ENCODE measurements at regions not wholly inside any gene's neighbourhood (a gene's known extent, or its start where the extent isn't known, plus 50 kb on each side); places are given as distances from the start of the nearest gene placed in this dataset.

DNA sequence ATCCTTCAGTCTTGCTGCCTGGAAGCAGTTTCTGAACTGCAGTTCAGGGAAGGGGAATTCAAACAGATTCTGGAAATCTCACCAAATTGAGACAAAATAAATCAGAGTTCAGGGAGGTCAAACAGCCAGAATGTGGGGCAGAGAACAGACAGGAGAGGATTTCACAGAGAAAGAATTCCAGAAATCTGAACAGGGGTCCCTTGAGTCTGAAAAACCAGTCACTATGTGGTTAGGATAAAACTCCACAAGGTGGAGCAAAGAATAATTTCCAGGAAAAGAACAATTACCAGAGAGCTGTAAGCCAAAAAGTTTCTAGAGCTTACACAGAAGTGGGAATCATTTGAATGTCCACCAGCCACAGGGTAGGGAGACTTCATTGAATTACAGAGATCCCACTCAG lies 84.7 kb downstream of the URB2 start:
- Histone ChIP-seq H2AFZ (ENCODE audit: low read length) (no peak overlapping the region), H3K27me3 (ENCODE audit: low read length) (no peaks in the 10 kb centered on the region), H3K4me1 (ENCODE audit: insufficient read depth, low read length) (no peaks in the 10 kb centered on the region), H3K9ac (ENCODE audit: low read length) (no peak overlapping the region), H3K9me2 (replicated peaks; ENCODE audit: low read length) (no peaks in the 10 kb centered on the region), H4K20me1 (ENCODE audit: low read length) (no peaks in the 10 kb centered on the region), H3F3A (ENCODE audit: low read length, unreplicated experiment) (no peaks in the 10 kb centered on the region), H3K27ac (ENCODE audit: low read length) (no peak overlapping the region), H3K4me3 (ENCODE audit: low read length) (no peak overlapping the region), H3K79me2 (ENCODE audit: low read length) (no peaks in the 10 kb centered on the region), H3K36me3 (ENCODE audit: low read depth, low read length) (no peaks in the 10 kb centered on the region), H3K9me3 (ENCODE audit: low read length) (peaks cover 7% of the 10 kb centered on the region; the same call in 1 of the 2 replicates), H3K4me2 (ENCODE audit: low read length) (no peak overlapping the region)
- TF ChIP-seq EZH2phosphoT487 (IDR thresholded peaks at IDR 0.05; ENCODE audit: borderline replicate concordance, low read length) = no peak
- no peak for TF ChIP-seq EZH2 (IDR thresholded peaks at IDR 0.05; ENCODE audit: low read length, unreplicated experiment)
- TF ChIP-seq, protein P1, sequence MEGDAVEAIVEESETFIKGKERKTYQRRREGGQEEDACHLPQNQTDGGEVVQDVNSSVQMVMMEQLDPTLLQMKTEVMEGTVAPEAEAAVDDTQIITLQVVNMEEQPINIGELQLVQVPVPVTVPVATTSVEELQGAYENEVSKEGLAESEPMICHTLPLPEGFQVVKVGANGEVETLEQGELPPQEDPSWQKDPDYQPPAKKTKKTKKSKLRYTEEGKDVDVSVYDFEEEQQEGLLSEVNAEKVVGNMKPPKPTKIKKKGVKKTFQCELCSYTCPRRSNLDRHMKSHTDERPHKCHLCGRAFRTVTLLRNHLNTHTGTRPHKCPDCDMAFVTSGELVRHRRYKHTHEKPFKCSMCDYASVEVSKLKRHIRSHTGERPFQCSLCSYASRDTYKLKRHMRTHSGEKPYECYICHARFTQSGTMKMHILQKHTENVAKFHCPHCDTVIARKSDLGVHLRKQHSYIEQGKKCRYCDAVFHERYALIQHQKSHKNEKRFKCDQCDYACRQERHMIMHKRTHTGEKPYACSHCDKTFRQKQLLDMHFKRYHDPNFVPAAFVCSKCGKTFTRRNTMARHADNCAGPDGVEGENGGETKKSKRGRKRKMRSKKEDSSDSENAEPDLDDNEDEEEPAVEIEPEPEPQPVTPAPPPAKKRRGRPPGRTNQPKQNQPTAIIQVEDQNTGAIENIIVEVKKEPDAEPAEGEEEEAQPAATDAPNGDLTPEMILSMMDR (conservative IDR thresholded peaks at IDR 0.05; ENCODE audit: low read depth, low read length) = peak; percentile 46
- ATAC-seq (peak; percentile 29; the same call in 1 of the 2 replicates), DNase-seq (no peak)
- POLR2A ChIA-PET (ENCODE audit: unreplicated experiment) = no interaction called here
- CTCF ChIA-PET = interaction anchor here (0.6 to 1.3 kb wide), 2 partner anchors 13 to 282 kb away, joined by 3 to 7 read pairs; no protein-coding TSS in a partner anchor
- intact Hi-C loops (cut with micrococcal nuclease) = no loop called here
- BruUV-seq (replicated peaks) = no TSS peak

DNA sequence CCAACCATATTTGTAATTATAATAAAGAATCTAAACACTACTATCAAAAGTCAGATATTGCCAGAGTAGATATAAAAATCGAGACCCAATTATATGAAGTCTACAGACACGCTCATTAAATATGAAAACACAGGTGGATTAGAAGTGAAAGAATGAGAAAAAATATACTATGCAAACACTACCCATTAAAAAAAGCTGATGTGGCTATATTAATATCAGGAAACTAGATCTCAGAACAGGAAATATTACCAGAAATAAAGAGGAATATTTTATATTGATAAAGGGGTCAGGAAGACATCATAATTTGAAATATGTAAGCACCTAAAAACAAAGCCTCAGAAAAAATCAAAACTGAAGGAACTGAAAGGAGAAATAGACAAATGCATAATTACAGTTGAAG lies 88.3 kb downstream of the URB2 start:
- H3K27ac ChIP-seq (ENCODE audit: low read length) = no peak overlapping the region
- no peak overlapping the region for H3K4me2 ChIP-seq (ENCODE audit: low read length)
- H2AFZ ChIP-seq (ENCODE audit: low read length) = no peak overlapping the region
- H4K20me1 ChIP-seq (ENCODE audit: low read length) = no peaks in the 10 kb centered on the region
- no peaks in the 10 kb centered on the region for H3K36me3 ChIP-seq (ENCODE audit: low read depth, low read length)
- no peak overlapping the region for H3K9ac ChIP-seq (ENCODE audit: low read length)
- no peak overlapping the region for H3K4me3 ChIP-seq (ENCODE audit: low read length)
- ATAC-seq (no peak), DNase-seq (no peak)
- TF ChIP-seq EZH2 (IDR thresholded peaks at IDR 0.05; ENCODE audit: low read length, unreplicated experiment) (no peak), EZH2phosphoT487 (IDR thresholded peaks at IDR 0.05; ENCODE audit: borderline replicate concordance, low read length) (no peak)
- TF ChIP-seq, protein P1 (conservative IDR thresholded peaks at IDR 0.05; ENCODE audit: low read depth, low read length) = no peak
- no peaks in the 10 kb centered on the region for H3K9me2 ChIP-seq (replicated peaks; ENCODE audit: low read length)
- H3K9me3 ChIP-seq (ENCODE audit: low read length) = no peaks in the 10 kb centered on the region
- H3K79me2 ChIP-seq (ENCODE audit: low read length) = no peaks in the 10 kb centered on the region
- H3K27me3 ChIP-seq (ENCODE audit: low read length) = no peaks in the 10 kb centered on the region
- intact Hi-C loops (cut with micrococcal nuclease) = no loop called here
- H3F3A ChIP-seq (ENCODE audit: low read length, unreplicated experiment) = no peaks in the 10 kb centered on the region
- CTCF ChIA-PET = no interaction called here
- BruUV-seq (replicated peaks) = no TSS peak
- H3K4me1 ChIP-seq (ENCODE audit: insufficient read depth, low read length) = no peaks in the 10 kb centered on the region
- POLR2A ChIA-PET (ENCODE audit: unreplicated experiment) = interaction anchor here (0.6 kb wide), 1 partner anchor 165 kb away, joined by 3 read pairs; no protein-coding TSS in a partner anchor

DNA sequence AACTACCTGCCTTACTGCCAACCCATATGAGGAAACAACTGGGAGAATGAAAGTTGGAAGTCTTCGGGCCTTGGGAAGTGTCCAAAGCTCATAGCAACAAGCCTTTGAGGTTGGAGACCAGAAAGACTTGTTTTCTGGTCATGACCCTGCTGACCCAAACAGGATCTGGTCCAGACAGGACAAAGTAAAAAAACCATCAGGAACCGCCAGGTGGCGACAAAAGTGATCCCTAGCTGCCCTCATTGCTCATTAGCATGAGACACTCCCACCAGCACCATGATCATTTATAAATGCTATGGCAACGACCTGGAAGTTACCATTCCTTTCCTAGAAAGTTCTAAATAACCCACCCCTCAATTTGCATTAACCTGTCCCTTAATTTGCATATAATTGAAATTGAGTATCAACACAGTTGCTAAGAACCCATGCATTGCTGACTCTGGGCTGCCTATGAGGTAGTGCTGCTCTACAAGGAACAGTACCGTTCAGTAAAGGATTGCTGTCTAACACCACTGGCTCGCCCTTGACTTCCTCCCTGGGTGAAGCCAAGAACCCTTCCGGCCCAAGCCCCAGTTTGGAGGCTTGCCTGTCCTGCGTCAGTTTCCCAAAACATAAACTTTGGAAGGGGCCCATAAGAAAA lies 89.0 kb downstream of the URB2 start:
- no peak overlapping the region for H2AFZ ChIP-seq (ENCODE audit: low read length)
- DNase-seq = peak; percentile 82
- H3K9ac ChIP-seq (ENCODE audit: low read length) = no peak overlapping the region
- no peaks in the 10 kb centered on the region for H3K36me3 ChIP-seq (ENCODE audit: low read depth, low read length)
- no peaks in the 10 kb centered on the region for H3K4me1 ChIP-seq (ENCODE audit: insufficient read depth, low read length)
- intact Hi-C loops (cut with micrococcal nuclease) = loop anchor here (1.0 kb wide), 1 partner anchor 595 kb away; no protein-coding TSS in a partner anchor
- no peak overlapping the region for H3K4me2 ChIP-seq (ENCODE audit: low read length)
- no peaks in the 10 kb centered on the region for H3K27me3 ChIP-seq (ENCODE audit: low read length)
- no peak overlapping the region for H3K27ac ChIP-seq (ENCODE audit: low read length)
- ChIA-PET POLR2A (ENCODE audit: unreplicated experiment) (interaction anchor here (0.6 kb wide), 1 partner anchor 164 kb away, joined by 3 read pairs; no protein-coding TSS in a partner anchor), CTCF (interaction anchor here (0.7 kb wide), 1 partner anchor 10 kb away, joined by 3 read pairs; no protein-coding TSS in a partner anchor)
- H3K9me3 ChIP-seq (ENCODE audit: low read length) = no peaks in the 10 kb centered on the region
- no peaks in the 10 kb centered on the region for H3K9me2 ChIP-seq (replicated peaks; ENCODE audit: low read length)
- H3K79me2 ChIP-seq (ENCODE audit: low read length) = no peaks in the 10 kb centered on the region
- no TSS peak for BruUV-seq (replicated peaks)
- peak; percentile 57 for ATAC-seq
- no peak overlapping the region for H3K4me3 ChIP-seq (ENCODE audit: low read length)
- H4K20me1 ChIP-seq (ENCODE audit: low read length) = no peaks in the 10 kb centered on the region
- H3F3A ChIP-seq (ENCODE audit: low read length, unreplicated experiment) = no peaks in the 10 kb centered on the region
- TF ChIP-seq, protein P1 (conservative IDR thresholded peaks at IDR 0.05; ENCODE audit: low read depth, low read length) = peak; percentile 89
- TF ChIP-seq EZH2 (IDR thresholded peaks at IDR 0.05; ENCODE audit: low read length, unreplicated experiment) = no peak
